Neural progenitor cell (in vitro differentiated cells): ENCODE measurements at regions not wholly inside any gene's neighbourhood (a gene's known extent, or its start where the extent isn't known, plus 50 kb on each side); places are given as distances from the start of the nearest gene placed in this dataset.

Experiments used
- DNase-seq: peaks from one replicate; pipeline ENCODE4 v3.0.0-alpha.2; 2016; ENCODE audit warnings: low spot score
- H2AFZ ChIP-seq: fragments of 200-600 bp; sonication (generic); replicated peaks from 2 replicates; pipeline ENCODE4 v1.6.1; 2016; ENCODE audit warnings: antibody characterized with exemption
- H3F3A ChIP-seq: fragments of 200-600 bp; sonication (generic); 2 replicates; pipeline ENCODE4 v1.6.1; 2016; ENCODE audit warnings: antibody characterized with exemption, low read depth
- H3K27ac ChIP-seq: fragments of 200-600 bp; sonication (generic); 2 replicates; pipeline ENCODE4 v1.5.1; 2016; ENCODE audit warnings: mild to moderate bottlenecking
- H3K27me3 ChIP-seq: fragments of 200-600 bp; sonication (generic); 2 replicates; pipeline ENCODE4 v1.6.1; 2016; ENCODE audit warnings: mild to moderate bottlenecking, moderate library complexity
- H3K36me3 ChIP-seq: fragments of 200-600 bp; sonication (generic); 2 replicates; pipeline ENCODE4 v1.5.1; 2016
- H3K4me1 ChIP-seq: fragments of 200-600 bp; sonication (generic); 2 replicates; pipeline ENCODE4 v1.6.1; 2016; ENCODE audit warnings: mixed run types
- H3K4me2 ChIP-seq: fragments of 200-600 bp; sonication (generic); 2 replicates; pipeline ENCODE4 v1.6.1; 2016
- H3K4me3 ChIP-seq: fragments of 200-600 bp; sonication (generic); 2 replicates; pipeline ENCODE4 v1.5.1; 2016
- H3K79me2 ChIP-seq: fragments of 200-600 bp; sonication (generic); 2 replicates; pipeline ENCODE4 v1.6.1; 2016; ENCODE audit warnings: low read depth
- H3K9ac ChIP-seq: fragments of 200-600 bp; sonication (generic); 2 replicates; pipeline ENCODE4 v1.6.1; 2016
- H3K9me3 ChIP-seq: fragments of 200-600 bp; sonication (generic); 2 replicates; pipeline ENCODE4 v1.5.1; 2016; ENCODE audit warnings: low read depth
- H4K20me1 ChIP-seq: fragments of 200-600 bp; sonication (generic); 2 replicates; pipeline ENCODE4 v1.6.1; 2016; ENCODE audit warnings: low read depth
- H3K27ac Mint-ChIP-seq: 3 replicates; pipeline ENCODE4 v1.8.0; 2021; ENCODE audit warnings: mixed read lengths
- H3K27me3 Mint-ChIP-seq: 2 replicates; pipeline ENCODE4 v1.8.0; 2022; ENCODE audit warnings: low read depth, mild to moderate bottlenecking, inconsistent platforms, moderate library complexity, mixed read lengths; ENCODE audit not compliant: insufficient read depth
- H3K36me3 Mint-ChIP-seq: 3 replicates; pipeline ENCODE4 v1.8.0; 2021; ENCODE audit warnings: mixed read lengths
- H3K4me1 Mint-ChIP-seq: 3 replicates; pipeline ENCODE4 v1.8.0; 2021; ENCODE audit warnings: mixed read lengths
- H3K4me3 Mint-ChIP-seq: 3 replicates; pipeline ENCODE4 v1.8.0; 2021; ENCODE audit warnings: mild to moderate bottlenecking, moderate library complexity, mixed read lengths
- H3K9me3 Mint-ChIP-seq: 3 replicates; pipeline ENCODE4 v1.8.0; 2020; ENCODE audit warnings: mixed read lengths
- CTCF ChIP-seq: fragments of 200-600 bp; sonication (generic); IDR thresholded peaks from 2 replicates; pipeline ENCODE4 v1.5.1; 2017; ENCODE audit warnings: antibody characterized with exemption, mild to moderate bottlenecking
- EZH2 ChIP-seq: fragments of 200-600 bp; sonication (generic); IDR thresholded peaks from 2 replicates; pipeline ENCODE4 v1.6.1; 2017; ENCODE audit warnings: antibody characterized with exemption, mild to moderate bottlenecking, moderate library complexity
- EZH2phosphoT487 ChIP-seq: fragments of 200-600 bp; sonication (generic); IDR thresholded peaks from 2 replicates; pipeline ENCODE4 v1.6.1; 2017; ENCODE audit warnings: antibody characterized with exemption

GRCh38 chr11:120031156-120031555 is 106.8 kb downstream of the TRIM29 start:
- Histone ChIP-seq H3K4me2 (no peak overlapping the region), H3K4me3 (no peak overlapping the region), H3K79me2 (no peaks in the 10 kb centered on the region), H4K20me1 (no peaks in the 10 kb centered on the region), H3K4me1 (peaks cover 33% of the 10 kb centered on the region), H3K9ac (no peak overlapping the region), H3K27me3 (no peaks in the 10 kb centered on the region), H2AFZ (peak overlapping the region; percentile 80), H3K9me3 (no peaks in the 10 kb centered on the region), H3K27ac (no peak overlapping the region), H3K36me3 (no peaks in the 10 kb centered on the region), H3F3A (peaks cover 19% of the 10 kb centered on the region)
- TF ChIP-seq EZH2phosphoT487 (no peak), EZH2 (no peak), CTCF (no peak)
- H3K4me1 Mint-ChIP-seq, result peaks cover 39% of the 10 kb centered on the region
- no peak for DNase-seq
- peaks cover 6% of the 10 kb centered on the region for H3K27me3 Mint-ChIP-seq
- no peak overlapping the region for H3K4me3 Mint-ChIP-seq
- no peak overlapping the region for H3K27ac Mint-ChIP-seq
- H3K36me3 Mint-ChIP-seq, result no peaks in the 10 kb centered on the region
- peaks cover 7% of the 10 kb centered on the region for H3K9me3 Mint-ChIP-seq

GRCh38 chr11:120030411-120030810 is 107.5 kb downstream of the TRIM29 start:
- peaks cover 3% of the 10 kb centered on the region for H3K9me3 Mint-ChIP-seq
- H3K4me1 Mint-ChIP-seq, result peaks cover 39% of the 10 kb centered on the region
- DNase-seq, result no peak

GRCh38 chr11:120029321-120029720 is 108.6 kb downstream of the TRIM29 start:
- Histone ChIP-seq H3K9ac (no peak overlapping the region), H3K27me3 (no peaks in the 10 kb centered on the region), H4K20me1 (no peaks in the 10 kb centered on the region), H3K79me2 (no peaks in the 10 kb centered on the region), H3K4me3 (no peak overlapping the region), H3F3A (peaks cover 18% of the 10 kb centered on the region), H3K36me3 (no peaks in the 10 kb centered on the region), H3K9me3 (no peaks in the 10 kb centered on the region), H3K27ac (no peak overlapping the region), H2AFZ (no peak overlapping the region), H3K4me1 (peaks cover 33% of the 10 kb centered on the region), H3K4me2 (no peak overlapping the region)
- Mint-ChIP-seq H3K4me1 (peaks cover 34% of the 10 kb centered on the region), H3K27me3 (peaks cover 6% of the 10 kb centered on the region), H3K27ac (no peak overlapping the region), H3K9me3 (peaks cover 3% of the 10 kb centered on the region), H3K4me3 (no peak overlapping the region), H3K36me3 (no peaks in the 10 kb centered on the region)
- DNase-seq, result no peak
- no peak for TF ChIP-seq CTCF
- no peak for TF ChIP-seq EZH2phosphoT487
- no peak for TF ChIP-seq EZH2

More at GRCh38 chr11:120030411-120030810, 107.5 kb downstream of the TRIM29 start:
- Histone ChIP-seq H2AFZ (no peak overlapping the region), H3K9me3 (no peaks in the 10 kb centered on the region), H3F3A (peaks cover 19% of the 10 kb centered on the region), H3K27me3 (no peaks in the 10 kb centered on the region), H3K4me2 (no peak overlapping the region), H3K36me3 (no peaks in the 10 kb centered on the region), H3K4me1 (peaks cover 32% of the 10 kb centered on the region), H3K79me2 (no peaks in the 10 kb centered on the region), H3K4me3 (no peak overlapping the region), H3K9ac (no peak overlapping the region), H3K27ac (no peak overlapping the region), H4K20me1 (no peaks in the 10 kb centered on the region)
- no peak overlapping the region for H3K4me3 Mint-ChIP-seq
- peaks cover 6% of the 10 kb centered on the region for H3K27me3 Mint-ChIP-seq
- H3K36me3 Mint-ChIP-seq, result no peaks in the 10 kb centered on the region
- no peak for TF ChIP-seq CTCF
- no peak for TF ChIP-seq EZH2
- TF ChIP-seq EZH2phosphoT487, result no peak
- H3K27ac Mint-ChIP-seq, result no peak overlapping the region

- Mint-ChIP-seq H3K36me3 (no peaks in the 10 kb centered on the region), H3K4me3 (no peak overlapping the region), H3K27ac (no peak overlapping the region), H3K9me3 (peaks cover 3% of the 10 kb centered on the region), H3K27me3 (peaks cover 6% of the 10 kb centered on the region), H3K4me1 (peaks cover 37% of the 10 kb centered on the region)
- H3K36me3 ChIP-seq, result no peaks in the 10 kb centered on the region
- H3F3A ChIP-seq, result peaks cover 20% of the 10 kb centered on the region
- H3K4me1 ChIP-seq, result peaks cover 38% of the 10 kb centered on the region
- H3K27ac ChIP-seq, result no peak overlapping the region
- no peaks in the 10 kb centered on the region for H3K9me3 ChIP-seq
- H3K4me2 ChIP-seq, result no peak overlapping the region
- no peak overlapping the region for H2AFZ ChIP-seq
- no peaks in the 10 kb centered on the region for H4K20me1 ChIP-seq
- H3K27me3 ChIP-seq, result no peaks in the 10 kb centered on the region
- no peak overlapping the region for H3K9ac ChIP-seq
- no peak for DNase-seq
- no peaks in the 10 kb centered on the region for H3K79me2 ChIP-seq
- TF ChIP-seq EZH2phosphoT487 (no peak), EZH2 (no peak), CTCF (no peak)
- H3K4me3 ChIP-seq, result no peak overlapping the region
Observed at GRCh38 chr11:120028897-120029258, 109.0 kb downstream of the TRIM29 start.
